GM19025 (cell line): ENCODE measurements at regions not wholly inside any gene's neighbourhood (a gene's known extent, or its start where the extent isn't known, plus 50 kb on each side); places are given as distances from the start of the nearest gene placed in this dataset.
"Not testable (repeated sequence)": the region's sequence is repeated elsewhere in the genome, so short reads cannot be mapped to it uniquely, and the experiment has no call there.

Experiments used
- ATAC-seq: cut with Tn5 transposase; IDR thresholded peaks from one replicate; pipeline ENCODE4 v1.9.1; 2021; ENCODE audit warnings: mild to moderate bottlenecking, low read depth, moderate library complexity; ENCODE audit not compliant: unreplicated experiment

- ATAC-seq = no peak
Measured at GRCh38 chr19:28324275-28325060, 888.5 kb downstream of the UQCRFS1 start.

GRCh38 chr19:28322945-28323344 is 890.0 kb downstream of the UQCRFS1 start:
- no peak for ATAC-seq

- no peak for ATAC-seq
Measured at GRCh38 chr19:28322491-28322890, 890.5 kb downstream of the UQCRFS1 start.

- no peak for ATAC-seq
Measured at GRCh38 chr19:28319918-28320317, 893.0 kb downstream of the UQCRFS1 start.

- ATAC-seq = no peak
Measured at GRCh38 chr19:28319227-28319626, 893.7 kb downstream of the UQCRFS1 start.

- ATAC-seq = no peak
Measured at GRCh38 chr19:28318469-28319179, 894.3 kb downstream of the UQCRFS1 start.

- no peak for ATAC-seq
Measured at GRCh38 chr19:28316464-28316863, 896.5 kb downstream of the UQCRFS1 start.

- ATAC-seq = no peak
Measured at GRCh38 chr19:28314756-28315155, 898.2 kb downstream of the UQCRFS1 start.

GRCh38 chr19:28314287-28314686 is 898.7 kb downstream of the UQCRFS1 start:
- ATAC-seq = no peak

- no peak for ATAC-seq
Measured at GRCh38 chr19:28313633-28314032, 899.3 kb downstream of the UQCRFS1 start.

- no peak for ATAC-seq
Measured at GRCh38 chr19:28312269-28312668, 900.7 kb downstream of the UQCRFS1 start.

- not testable (repeated sequence) for ATAC-seq
Measured at GRCh38 chr19:28310829-28311228, 902.1 kb downstream of the UQCRFS1 start.

GRCh38 chr19:28309070-28309469 is 903.9 kb downstream of the UQCRFS1 start:
- no peak for ATAC-seq

GRCh38 chr19:28307963-28308362 is 905.0 kb downstream of the UQCRFS1 start:
- no peak for ATAC-seq

GRCh38 chr19:28307487-28307886 is 905.5 kb downstream of the UQCRFS1 start:
- ATAC-seq = no peak

GRCh38 chr19:28305513-28305912 is 907.4 kb downstream of the UQCRFS1 start:
- ATAC-seq = no peak

- no peak for ATAC-seq
Measured at GRCh38 chr19:28303502-28303901, 909.4 kb downstream of the UQCRFS1 start.

- ATAC-seq = no peak
Measured at GRCh38 chr19:28301961-28302360, 911.0 kb downstream of the UQCRFS1 start.

GRCh38 chr19:28301463-28301862 is 911.5 kb downstream of the UQCRFS1 start:
- no peak for ATAC-seq

- no peak for ATAC-seq
Measured at GRCh38 chr19:28299649-28300048, 913.3 kb downstream of the UQCRFS1 start.

GRCh38 chr19:28297586-28298157 is 915.3 kb downstream of the UQCRFS1 start:
- ATAC-seq = no peak

- no peak for ATAC-seq
Measured at GRCh38 chr19:28297036-28297435, 915.9 kb downstream of the UQCRFS1 start.
